ENCODE measurements at regions not wholly inside any gene's neighbourhood (a gene's known extent, or its start where the extent isn't known, plus 50 kb on each side); places are given as distances from the start of the nearest gene placed in this dataset.

- TF ChIP-seq EZH2 (IDR thresholded peaks at IDR 0.05; ENCODE audit: borderline replicate concordance) = no peak
- no peak for TF ChIP-seq CTCF (IDR thresholded peaks at IDR 0.05; ENCODE audit: poor library complexity)
- no peak for TF ChIP-seq EZH2phosphoT487 (IDR thresholded peaks at IDR 0.05; ENCODE audit: low read depth, severe bottlenecking, unreplicated experiment)
Measured at GRCh38 chr10:108132303-108132702, 967.8 kb upstream of the SORCS1 start.
